ENCODE measurements at regions not wholly inside any gene's neighbourhood (a gene's known extent, or its start where the extent isn't known, plus 50 kb on each side); places are given as distances from the start of the nearest gene placed in this dataset.

DNA sequence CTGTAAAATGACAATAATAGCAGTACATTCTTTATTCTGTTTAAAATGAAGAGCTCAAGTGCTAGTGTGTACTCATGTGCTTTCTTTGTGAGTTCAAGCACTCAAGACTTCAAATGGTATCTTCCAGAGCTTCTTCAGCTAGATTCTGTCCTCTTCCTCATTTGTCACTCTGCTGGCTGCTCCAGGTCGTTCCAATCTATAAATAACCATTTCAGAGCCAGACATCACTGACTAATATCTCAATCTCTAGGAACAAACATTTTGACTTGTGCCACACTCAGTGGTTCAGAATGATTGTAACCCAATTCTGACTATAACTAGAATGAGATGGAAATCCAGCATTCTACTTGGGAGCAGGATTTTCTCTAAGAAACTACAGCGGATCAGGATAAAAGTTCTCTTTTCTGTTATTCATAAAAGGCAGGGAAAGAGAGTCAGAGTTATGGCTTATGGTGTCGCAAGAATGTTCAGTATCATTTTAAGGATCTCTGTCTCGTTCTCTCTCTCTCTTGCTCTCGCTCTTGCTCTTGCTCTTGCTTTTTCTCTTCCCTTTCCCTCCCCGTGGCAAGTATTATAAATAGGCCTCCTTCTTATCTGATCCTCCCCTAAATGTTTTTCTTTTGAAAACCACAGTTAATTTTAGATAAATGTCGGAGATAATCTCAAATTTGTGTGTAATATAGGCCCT, 116.3 kb upstream of the MAF start:
- no peak for DNase-seq (ENCODE audit: low read depth)
- no peak overlapping the region for H3K4me3 ChIP-seq (ENCODE audit: low read length)
- TF ChIP-seq, protein P1, sequence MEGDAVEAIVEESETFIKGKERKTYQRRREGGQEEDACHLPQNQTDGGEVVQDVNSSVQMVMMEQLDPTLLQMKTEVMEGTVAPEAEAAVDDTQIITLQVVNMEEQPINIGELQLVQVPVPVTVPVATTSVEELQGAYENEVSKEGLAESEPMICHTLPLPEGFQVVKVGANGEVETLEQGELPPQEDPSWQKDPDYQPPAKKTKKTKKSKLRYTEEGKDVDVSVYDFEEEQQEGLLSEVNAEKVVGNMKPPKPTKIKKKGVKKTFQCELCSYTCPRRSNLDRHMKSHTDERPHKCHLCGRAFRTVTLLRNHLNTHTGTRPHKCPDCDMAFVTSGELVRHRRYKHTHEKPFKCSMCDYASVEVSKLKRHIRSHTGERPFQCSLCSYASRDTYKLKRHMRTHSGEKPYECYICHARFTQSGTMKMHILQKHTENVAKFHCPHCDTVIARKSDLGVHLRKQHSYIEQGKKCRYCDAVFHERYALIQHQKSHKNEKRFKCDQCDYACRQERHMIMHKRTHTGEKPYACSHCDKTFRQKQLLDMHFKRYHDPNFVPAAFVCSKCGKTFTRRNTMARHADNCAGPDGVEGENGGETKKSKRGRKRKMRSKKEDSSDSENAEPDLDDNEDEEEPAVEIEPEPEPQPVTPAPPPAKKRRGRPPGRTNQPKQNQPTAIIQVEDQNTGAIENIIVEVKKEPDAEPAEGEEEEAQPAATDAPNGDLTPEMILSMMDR (conservative IDR thresholded peaks at IDR 0.05; ENCODE audit: low read depth, low read length): no peak

DNA sequence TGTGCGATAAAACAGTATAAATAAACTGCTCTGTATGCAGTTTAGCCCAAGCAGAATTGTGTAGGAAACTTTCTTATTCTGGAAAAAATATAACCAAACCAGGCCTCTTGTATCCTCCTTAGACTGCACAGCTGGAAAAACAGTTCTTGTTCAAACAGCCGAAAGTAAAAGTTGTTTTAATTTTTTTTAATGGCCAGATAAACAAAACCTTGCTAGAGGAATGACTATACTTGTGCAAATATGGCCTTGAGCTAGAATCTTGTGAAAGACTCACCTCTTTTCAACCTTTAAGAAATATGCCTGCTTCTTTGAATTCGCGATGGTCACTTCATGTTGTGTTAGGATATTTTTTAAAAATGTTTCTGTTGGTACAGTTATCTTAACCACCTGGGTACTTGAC, 114.5 kb upstream of the MAF start:
- TF ChIP-seq, protein P1 (conservative IDR thresholded peaks at IDR 0.05; ENCODE audit: low read depth, low read length): no peak
- DNase-seq (ENCODE audit: low read depth): no peak
- no peak overlapping the region for H3K4me3 ChIP-seq (ENCODE audit: low read length)

GRCh38 chr16:79714440-79714839, 113.9 kb upstream of the MAF start:
- no peak overlapping the region for H3K4me3 ChIP-seq (ENCODE audit: low read length)
- TF ChIP-seq, protein P1 (conservative IDR thresholded peaks at IDR 0.05; ENCODE audit: low read depth, low read length): no peak
- DNase-seq (ENCODE audit: low read depth): no peak

- no peak for DNase-seq (ENCODE audit: low read depth)
- TF ChIP-seq, protein P1 (conservative IDR thresholded peaks at IDR 0.05; ENCODE audit: low read depth, low read length): no peak
- no peak overlapping the region for H3K4me3 ChIP-seq (ENCODE audit: low read length)
Observed at GRCh38 chr16:79713609-79714309, 113.2 kb upstream of the MAF start.

- TF ChIP-seq, protein P1 (conservative IDR thresholded peaks at IDR 0.05; ENCODE audit: low read depth, low read length): no peak
- DNase-seq (ENCODE audit: low read depth): no peak
- no peak overlapping the region for H3K4me3 ChIP-seq (ENCODE audit: low read length)
Observed at GRCh38 chr16:79712276-79712675, 111.7 kb upstream of the MAF start.

DNA sequence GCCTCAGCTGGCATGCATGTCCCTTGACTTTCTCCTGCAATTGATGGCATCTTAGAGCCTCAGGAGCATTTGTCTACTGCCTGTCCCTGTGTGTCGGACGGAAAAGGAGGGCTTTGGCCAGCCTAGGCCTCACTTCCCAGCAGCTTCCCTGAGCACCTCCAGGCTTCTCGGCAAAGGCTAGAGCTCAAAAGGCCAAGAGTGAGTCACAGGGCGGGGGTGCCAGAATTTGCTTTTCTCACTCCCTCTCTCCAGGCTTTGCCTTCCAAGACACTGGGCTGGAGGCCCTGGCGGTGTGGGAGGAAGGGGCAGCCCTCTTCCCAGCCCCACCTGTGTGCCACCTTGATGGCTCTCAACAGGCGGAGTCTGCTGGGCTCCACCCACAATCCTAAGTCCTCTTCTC, 107.3 kb upstream of the MAF start:
- no peak overlapping the region for H3K4me3 ChIP-seq (ENCODE audit: low read length)
- TF ChIP-seq, protein P1 (conservative IDR thresholded peaks at IDR 0.05; ENCODE audit: low read depth, low read length): no peak
- DNase-seq (ENCODE audit: low read depth): no peak

- TF ChIP-seq, protein P1 (conservative IDR thresholded peaks at IDR 0.05; ENCODE audit: low read depth, low read length): no peak
- no peak overlapping the region for H3K4me3 ChIP-seq (ENCODE audit: low read length)
- no peak for DNase-seq (ENCODE audit: low read depth)
Observed at GRCh38 chr16:79703066-79703465, 102.5 kb upstream of the MAF start.

All from retinal pigment epithelial cell (primary cell).